CD4-positive, alpha-beta T cell (primary cell): ENCODE measurements at regions not wholly inside any gene's neighbourhood (a gene's known extent, or its start where the extent isn't known, plus 50 kb on each side); places are given as distances from the start of the nearest gene placed in this dataset.

Experiments
- ATAC-seq: fragments of 200-7000 bp; cut with Tn5 transposase; one replicate; pipeline ENCODE4 v1.10.0; 2022; ENCODE audit warnings: mild to moderate bottlenecking; ENCODE audit not compliant: poor library complexity
- CTCF ChIA-PET: fragments of 350-600 bp; sonication (Branson Sonifier 250); formaldehyde crosslinking; loops from one replicate; lab custom pipeline; 2021; ENCODE audit warnings: antibody characterized with exemption, inconsistent platforms; lab: Charles Lee
- POLR2A ChIA-PET: fragments of 350-600 bp; sonication (Branson Sonifier 250); formaldehyde crosslinking; loops from one replicate; lab custom pipeline; 2021; ENCODE audit warnings: antibody characterized with exemption, inconsistent platforms; lab: Charles Lee
- DNase-seq, 14 experiments: peaks; one replicate each; pipeline ENCODE4 v3.0.0-alpha.2; 2013 to 2020; ENCODE audit warnings: mixed read lengths in 2 of 14
- H3K27ac ChIP-seq, 2 donors: one replicate each; pipeline versions ENCODE4 v1.5.1 to v1.7.0; 2013; ENCODE audit warnings: low read length in 2 of 2, low read depth in 1 of 2, mild to moderate bottlenecking in 1 of 2
- H3K27me3 ChIP-seq, 2 experiments: 1 replicate in 1 of 2; 2 replicates in 1 of 2; pipeline versions ENCODE4 v1.6.1 to v1.7.0; 2013; ENCODE audit warnings: low read length in 2 of 2, control low read depth in 1 of 2, mild to moderate bottlenecking in 1 of 2, moderate library complexity in 1 of 2; ENCODE audit not compliant: insufficient read depth in 2 of 2, control insufficient read depth in 1 of 2
- H3K36me3 ChIP-seq: one replicate; pipeline ENCODE4 v1.6.1; 2013; ENCODE audit warnings: low read length, control low read depth; ENCODE audit not compliant: insufficient read depth
- H3K4me1 ChIP-seq: one replicate; pipeline ENCODE4 v1.6.1; 2013; ENCODE audit warnings: low read length, control low read depth; ENCODE audit not compliant: insufficient read depth
- H3K4me3 ChIP-seq: one replicate; pipeline ENCODE4 v1.5.1; 2013; ENCODE audit warnings: mild to moderate bottlenecking, low read length, moderate library complexity
- H3K9me3 ChIP-seq, 2 experiments: 1 replicate in 1 of 2; 2 replicates in 1 of 2; pipeline versions ENCODE4 v1.6.1 to v1.7.0; 2013; ENCODE audit warnings: low read length in 2 of 2, mild to moderate bottlenecking in 2 of 2, control low read depth in 1 of 2, moderate library complexity in 1 of 2; ENCODE audit not compliant: control insufficient read depth in 1 of 2, insufficient read depth in 1 of 2
- H3K27ac Mint-ChIP-seq: one replicate; pipeline ENCODE4 v1.8.0; 2020; ENCODE audit warnings: mixed read lengths
- H3K27me3 Mint-ChIP-seq: one replicate; pipeline ENCODE4 v1.8.0; 2021; ENCODE audit warnings: mixed read lengths
- H3K36me3 Mint-ChIP-seq: one replicate; pipeline ENCODE4 v1.8.0; 2021; ENCODE audit warnings: low read depth, mixed read lengths
- H3K4me1 Mint-ChIP-seq: one replicate; pipeline ENCODE4 v1.8.0; 2021; ENCODE audit warnings: low read depth, mixed read lengths
- H3K4me3 Mint-ChIP-seq: one replicate; pipeline ENCODE4 v1.8.0; 2020; ENCODE audit warnings: mild to moderate bottlenecking, mixed read lengths
- H3K9me3 Mint-ChIP-seq: one replicate; pipeline ENCODE4 v1.8.0; 2020; ENCODE audit warnings: mixed read lengths
- CTCF ChIP-seq: fragments of 200-600 bp; IDR thresholded peaks from one replicate; pipeline ENCODE4 v1.8.0; 2022; ENCODE audit warnings: antibody characterized with exemption, mild to moderate bottlenecking
- intact Hi-C, 2 experiments: fragments of 100-400 bp; cut with DNase I in 1 of 2; cut with micrococcal nuclease in 1 of 2; formaldehyde crosslinking; loops; one replicate each; pipeline versions ENCODE4 v1.15.1 to v1.9.0; 2023 to 2025; cut with DNase I, micrococcal nuclease

GRCh38 chr10:83577421-83577820 is 561.9 kb upstream of the GHITM start:
- Histone ChIP-seq H3K27ac (no peak overlapping the region), H3K27me3 (no peaks in the 10 kb centered on the region), H3K4me1 (no peaks in the 10 kb centered on the region), H3K36me3 (no peaks in the 10 kb centered on the region), H3K4me3 (no peak overlapping the region), H3K9me3 (peaks cover 0 to 22% of the 10 kb centered on the region in 2 experiments)
- Mint-ChIP-seq H3K4me3 (no peak overlapping the region), H3K27me3 (no peaks in the 10 kb centered on the region), H3K9me3 (peaks cover 7% of the 10 kb centered on the region), H3K36me3 (no peaks in the 10 kb centered on the region), H3K27ac (no peak overlapping the region), H3K4me1 (no peaks in the 10 kb centered on the region)
- no peak for TF ChIP-seq CTCF
- POLR2A ChIA-PET: no interaction called here
- CTCF ChIA-PET: no interaction called here
- ATAC-seq (no peak), DNase-seq (no peak)
- intact Hi-C loops: no loop called here

- H3K36me3 ChIP-seq: no peaks in the 10 kb centered on the region
- ATAC-seq (no peak), DNase-seq (no peak)
- POLR2A ChIA-PET: no interaction called here
- H3K9me3 ChIP-seq: peaks cover 0 to 22% of the 10 kb centered on the region in 2 experiments
- Mint-ChIP-seq H3K9me3 (peaks cover 7% of the 10 kb centered on the region), H3K27me3 (no peaks in the 10 kb centered on the region), H3K4me1 (no peaks in the 10 kb centered on the region), H3K4me3 (no peak overlapping the region), H3K27ac (no peak overlapping the region), H3K36me3 (no peaks in the 10 kb centered on the region)
- no peak overlapping the region for H3K4me3 ChIP-seq
- intact Hi-C loops: no loop called here
- CTCF ChIA-PET: no interaction called here
- no peaks in the 10 kb centered on the region for H3K27me3 ChIP-seq
- H3K4me1 ChIP-seq: no peaks in the 10 kb centered on the region
- no peak overlapping the region for H3K27ac ChIP-seq
- TF ChIP-seq CTCF: no peak
Observed at GRCh38 chr10:83580373-83581012, 558.8 kb upstream of the GHITM start.

DNA sequence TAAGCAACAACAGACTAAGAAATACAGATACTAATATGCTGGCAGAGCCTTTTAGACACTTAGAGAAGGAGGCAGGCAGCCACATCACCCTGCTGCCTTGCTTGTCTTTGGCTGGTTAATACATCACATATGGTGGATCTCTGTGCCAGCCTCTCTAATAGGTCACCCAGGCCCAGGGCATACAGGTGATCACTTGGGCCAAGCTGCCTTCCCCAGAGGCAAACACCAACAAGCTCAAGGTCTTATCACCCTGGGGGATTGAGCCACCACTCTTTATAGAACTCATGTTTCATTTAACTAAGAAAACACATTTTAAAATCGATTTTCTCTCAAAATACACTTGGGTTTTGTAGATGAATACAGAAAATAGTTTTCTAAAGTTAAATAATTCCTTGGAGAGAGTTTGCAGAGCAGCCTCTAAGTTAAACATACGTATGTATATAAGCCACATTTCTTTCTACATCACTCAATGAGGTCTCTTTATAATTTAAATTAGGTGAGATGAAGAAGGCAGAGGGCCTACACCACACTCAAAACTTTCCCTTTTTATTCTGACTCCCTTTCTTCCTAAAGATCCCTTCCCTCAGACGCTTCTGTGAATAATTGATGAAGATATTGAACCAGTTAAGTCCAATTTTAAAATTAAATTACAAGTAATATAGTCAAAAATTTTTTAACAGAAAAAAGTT is 556.8 kb upstream of the GHITM start:
- peaks cover 0 to 18% of the 10 kb centered on the region in 2 experiments for H3K9me3 ChIP-seq
- DNase-seq (no peak), ATAC-seq (no peak)
- H3K9me3 Mint-ChIP-seq: peaks cover 4% of the 10 kb centered on the region
- no peak overlapping the region for H3K27ac ChIP-seq
- H3K36me3 Mint-ChIP-seq: no peaks in the 10 kb centered on the region
- no peak overlapping the region for H3K4me3 ChIP-seq
- TF ChIP-seq CTCF: no peak
- intact Hi-C loops: no loop called here
- H3K27me3 ChIP-seq: no peaks in the 10 kb centered on the region
- no peaks in the 10 kb centered on the region for H3K36me3 ChIP-seq
- no peak overlapping the region for H3K27ac Mint-ChIP-seq
- no peaks in the 10 kb centered on the region for H3K27me3 Mint-ChIP-seq
- H3K4me1 Mint-ChIP-seq: no peaks in the 10 kb centered on the region
- ChIA-PET CTCF (no interaction called here), POLR2A (no interaction called here)
- no peak overlapping the region for H3K4me3 Mint-ChIP-seq
- no peaks in the 10 kb centered on the region for H3K4me1 ChIP-seq
